HG02970 (cell line): ENCODE measurements at regions not wholly inside any gene's neighbourhood (a gene's known extent, or its start where the extent isn't known, plus 50 kb on each side); places are given as distances from the start of the nearest gene placed in this dataset.
"Not testable (repeated sequence)": the region's sequence is repeated elsewhere in the genome, so short reads cannot be mapped to it uniquely, and the experiment has no call there.

ENCODE experiments used
- ATAC-seq: cut with Tn5 transposase; IDR thresholded peaks from one replicate; pipeline ENCODE4 v1.9.1; 2021; ENCODE audit warnings: mild to moderate bottlenecking, moderate library complexity, moderate number of reproducible peaks; ENCODE audit not compliant: unreplicated experiment, low FRiP score

GRCh38 chr13:78102741-78103140 is 184.1 kb upstream of the EDNRB start:
- ATAC-seq: no peak

GRCh38 chr13:78102121-78102677 is 183.6 kb upstream of the EDNRB start:
- no peak for ATAC-seq

- ATAC-seq: no peak
Measured at GRCh38 chr13:78100486-78100885, 181.9 kb upstream of the EDNRB start.

- no peak for ATAC-seq
Measured at GRCh38 chr13:78098249-78098648, 179.6 kb upstream of the EDNRB start.

GRCh38 chr13:78096221-78096620 is 177.6 kb upstream of the EDNRB start:
- no peak for ATAC-seq

- no peak for ATAC-seq
Measured at GRCh38 chr13:78087966-78088678, 169.5 kb upstream of the EDNRB start.

- ATAC-seq: no peak
Measured at GRCh38 chr13:78085434-78086225, 167.0 kb upstream of the EDNRB start.

- ATAC-seq: no peak
Measured at GRCh38 chr13:78084401-78084800, 165.8 kb upstream of the EDNRB start.

GRCh38 chr13:78078168-78078567 is 159.5 kb upstream of the EDNRB start:
- no peak for ATAC-seq

GRCh38 chr13:78067290-78067689 is 148.7 kb upstream of the EDNRB start:
- no peak for ATAC-seq

GRCh38 chr13:78065141-78065540 is 146.5 kb upstream of the EDNRB start:
- ATAC-seq: no peak

GRCh38 chr13:78061806-78062205 is 143.2 kb upstream of the EDNRB start:
- no peak for ATAC-seq

- no peak for ATAC-seq
Measured at GRCh38 chr13:78060966-78061365, 142.3 kb upstream of the EDNRB start.

GRCh38 chr13:78056865-78057264 is 138.2 kb upstream of the EDNRB start:
- ATAC-seq: not testable (repeated sequence)

- ATAC-seq: no peak
Measured at GRCh38 chr13:78054157-78054556, 135.5 kb upstream of the EDNRB start.

- ATAC-seq: no peak
Measured at GRCh38 chr13:78047151-78047550, 128.5 kb upstream of the EDNRB start.

GRCh38 chr13:78046331-78046730 is 127.7 kb upstream of the EDNRB start:
- peak; percentile 75 for ATAC-seq

GRCh38 chr13:78045916-78046315 is 127.3 kb upstream of the EDNRB start:
- no peak for ATAC-seq

- ATAC-seq: not testable (repeated sequence)
Measured at GRCh38 chr13:78041366-78041765, 122.7 kb upstream of the EDNRB start.

- no peak for ATAC-seq
Measured at GRCh38 chr13:78040205-78040830, 121.7 kb upstream of the EDNRB start.

GRCh38 chr13:78036841-78037240 is 118.2 kb upstream of the EDNRB start:
- no peak for ATAC-seq
